ENCODE measurements at regions not wholly inside any gene's neighbourhood (a gene's known extent, or its start where the extent isn't known, plus 50 kb on each side); places are given as distances from the start of the nearest gene placed in this dataset.

GRCh38 chr4:26161030-26161824 lies 159.6 kb upstream of the RBPJ start:
- Mint-ChIP-seq H3K4me1 (peaks cover 15% of the 10 kb centered on the region), H3K9me3 (peaks cover 3% of the 10 kb centered on the region), H3K27me3 (ENCODE audit: low read depth) (no peaks in the 10 kb centered on the region), H3K27ac (ENCODE audit: unreplicated experiment) (no peak overlapping the region), H3K4me3 (no peak overlapping the region), H3K36me3 (ENCODE audit: low read depth) (no peaks in the 10 kb centered on the region)
- DNase-seq (ENCODE audit: low read depth, low spot score): peak; percentile 6
- peak; percentile 33 for TF ChIP-seq CTCF (conservative IDR thresholded peaks at IDR 0.05)

- no peaks in the 10 kb centered on the region for H3K27me3 Mint-ChIP-seq (ENCODE audit: low read depth)
- no peaks in the 10 kb centered on the region for H3K36me3 Mint-ChIP-seq (ENCODE audit: low read depth)
- H3K4me3 Mint-ChIP-seq: no peak overlapping the region
- H3K27ac Mint-ChIP-seq (ENCODE audit: unreplicated experiment): no peak overlapping the region
- H3K4me1 Mint-ChIP-seq: peaks cover 15% of the 10 kb centered on the region
- peaks cover 3% of the 10 kb centered on the region for H3K9me3 Mint-ChIP-seq
- no peak for TF ChIP-seq CTCF (conservative IDR thresholded peaks at IDR 0.05)
- no peak for DNase-seq (ENCODE audit: low read depth, low spot score)
Observed at GRCh38 chr4:26162101-26162500, 158.7 kb upstream of the RBPJ start.

DNA sequence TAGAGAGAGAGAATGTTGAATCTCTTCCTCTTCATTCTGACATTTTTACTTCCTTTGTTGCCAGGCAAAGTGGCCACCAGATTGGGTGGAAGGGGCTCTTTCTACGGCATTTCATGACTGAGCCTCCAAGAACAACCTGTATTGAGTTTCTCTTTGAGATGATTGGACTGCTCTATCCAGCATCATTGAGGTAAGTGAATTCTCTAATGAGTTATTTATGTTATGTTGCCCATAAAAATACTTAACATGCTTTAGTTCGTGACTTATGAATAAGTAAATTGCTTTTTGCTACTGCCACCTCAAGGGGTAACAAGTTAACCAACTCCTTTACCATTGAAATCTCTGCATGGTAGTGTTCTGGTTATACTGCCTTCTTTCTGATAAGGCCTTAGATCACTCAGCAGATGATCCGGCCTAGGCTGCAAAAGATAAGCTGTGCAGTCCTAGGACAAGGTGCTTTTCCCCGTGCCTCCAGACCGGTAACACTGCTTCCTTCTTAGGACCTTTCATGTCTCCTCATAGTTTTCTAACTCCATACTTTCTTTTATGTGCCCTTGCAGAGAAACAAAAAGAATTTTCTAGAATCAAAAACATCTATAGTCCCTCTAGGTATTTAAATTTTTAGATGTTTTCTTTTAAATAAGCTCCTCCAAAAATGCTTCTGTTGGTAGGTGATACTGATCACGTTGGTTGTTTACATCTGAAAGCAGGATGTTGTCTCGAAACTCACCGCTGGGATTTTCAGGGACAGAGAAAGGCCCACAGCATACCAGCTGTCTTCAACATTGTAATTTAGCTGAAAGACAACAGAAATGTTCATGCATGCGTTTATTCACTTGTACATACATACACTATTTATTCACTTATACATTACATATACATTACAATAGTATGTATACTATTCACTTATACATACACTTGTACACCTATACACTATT lies 157.1 kb upstream of the RBPJ start:
- no peaks in the 10 kb centered on the region for H3K27me3 Mint-ChIP-seq (ENCODE audit: low read depth)
- peaks cover 3% of the 10 kb centered on the region for H3K9me3 Mint-ChIP-seq
- H3K36me3 Mint-ChIP-seq (ENCODE audit: low read depth): no peaks in the 10 kb centered on the region
- H3K4me1 Mint-ChIP-seq: peaks cover 15% of the 10 kb centered on the region
- H3K27ac Mint-ChIP-seq (ENCODE audit: unreplicated experiment): no peak overlapping the region
- no peak overlapping the region for H3K4me3 Mint-ChIP-seq
- DNase-seq (ENCODE audit: low read depth, low spot score): no peak
- no peak for TF ChIP-seq CTCF (conservative IDR thresholded peaks at IDR 0.05)

GRCh38 chr4:26171501-26171900 lies 149.3 kb upstream of the RBPJ start:
- Mint-ChIP-seq H3K9me3 (no peaks in the 10 kb centered on the region), H3K4me1 (peaks cover 19% of the 10 kb centered on the region), H3K27me3 (ENCODE audit: low read depth) (no peaks in the 10 kb centered on the region), H3K4me3 (no peak overlapping the region), H3K27ac (ENCODE audit: unreplicated experiment) (peak overlapping the region; percentile 62), H3K36me3 (ENCODE audit: low read depth) (no peaks in the 10 kb centered on the region)
- no peak for TF ChIP-seq CTCF (conservative IDR thresholded peaks at IDR 0.05)
- DNase-seq (ENCODE audit: low read depth, low spot score): no peak

DNA sequence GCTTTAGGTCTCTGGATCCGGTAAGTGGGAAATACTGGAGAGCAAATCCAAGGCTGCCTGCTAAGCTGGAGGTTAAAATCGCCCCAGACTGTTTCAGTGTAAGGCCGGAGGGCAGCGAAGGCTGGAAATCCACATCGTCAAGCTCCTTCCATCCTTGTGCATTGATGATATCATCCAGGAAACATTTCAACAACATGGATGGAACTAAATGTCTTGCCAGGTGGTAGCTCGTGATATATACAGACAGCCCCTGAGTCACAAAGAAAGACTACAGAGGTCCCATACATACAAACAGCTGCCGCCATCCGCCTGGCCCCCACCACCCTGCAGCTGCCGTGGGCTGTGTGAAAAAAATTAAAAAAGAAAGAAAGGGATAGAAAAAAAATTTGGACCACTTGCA lies 148.9 kb upstream of the RBPJ start:
- H3K27me3 Mint-ChIP-seq (ENCODE audit: low read depth): no peaks in the 10 kb centered on the region
- no peak for TF ChIP-seq CTCF (conservative IDR thresholded peaks at IDR 0.05)
- H3K9me3 Mint-ChIP-seq: no peaks in the 10 kb centered on the region
- no peak overlapping the region for H3K4me3 Mint-ChIP-seq
- peak overlapping the region; percentile 62 for H3K27ac Mint-ChIP-seq (ENCODE audit: unreplicated experiment)
- H3K4me1 Mint-ChIP-seq: peaks cover 19% of the 10 kb centered on the region
- no peak for DNase-seq (ENCODE audit: low read depth, low spot score)
- no peaks in the 10 kb centered on the region for H3K36me3 Mint-ChIP-seq (ENCODE audit: low read depth)

Data from neural crest cell (in vitro differentiated cells).